Activated CD4-positive, alpha-beta T cell treated with anti-CD3 and anti-CD28 coated beads for 36 hours (primary cell): ENCODE measurements at regions not wholly inside any gene's neighbourhood (a gene's known extent, or its start where the extent isn't known, plus 50 kb on each side); places are given as distances from the start of the nearest gene placed in this dataset.

Experiments
- ATAC-seq: fragments of 200-7000 bp; cut with Tn5 transposase; one replicate; pipeline ENCODE4 v1.10.0; 2021; ENCODE audit warnings: mild to moderate bottlenecking, moderate library complexity
- CTCF ChIA-PET: fragments of 350-600 bp; sonication (Branson Sonifier 250); formaldehyde crosslinking; loops from one replicate; lab custom pipeline; 2021; ENCODE audit warnings: antibody characterized with exemption; lab: Charles Lee
- POLR2A ChIA-PET: fragments of 350-600 bp; sonication (Branson Sonifier 250); formaldehyde crosslinking; loops from one replicate; lab custom pipeline; 2021; ENCODE audit warnings: antibody characterized with exemption, inconsistent platforms; lab: Charles Lee
- DNase-seq: peaks from one replicate; pipeline ENCODE4 v3.0.0-alpha.2; 2020
- H3K27ac Mint-ChIP-seq: one replicate; pipeline ENCODE4 v1.8.0; 2021; ENCODE audit warnings: mixed read lengths
- H3K27me3 Mint-ChIP-seq: one replicate; pipeline ENCODE4 v1.8.0; 2021; ENCODE audit warnings: mixed read lengths
- H3K36me3 Mint-ChIP-seq: one replicate; pipeline ENCODE4 v1.8.0; 2021; ENCODE audit warnings: low read depth, mixed read lengths
- H3K4me1 Mint-ChIP-seq: one replicate; pipeline ENCODE4 v1.8.0; 2021; ENCODE audit warnings: mixed read lengths
- H3K4me3 Mint-ChIP-seq: one replicate; pipeline ENCODE4 v1.8.0; 2021; ENCODE audit warnings: mild to moderate bottlenecking, moderate library complexity, mixed read lengths
- H3K9me3 Mint-ChIP-seq: one replicate; pipeline ENCODE4 v1.8.0; 2021; ENCODE audit warnings: low read depth, mixed read lengths
- intact Hi-C, 2 experiments: fragments of 100-400 bp; cut with DNase I in 1 of 2; cut with micrococcal nuclease in 1 of 2; formaldehyde crosslinking; loops; one replicate each; pipeline versions ENCODE4 v1.14.2 to v1.15.1; 2022 to 2024; cut with DNase I, micrococcal nuclease

GRCh38 chr10:131450216-131450765 lies 138.8 kb upstream of the TCERG1L start:
- peaks cover 3% of the 10 kb centered on the region for H3K4me1 Mint-ChIP-seq
- H3K9me3 Mint-ChIP-seq, result no peaks in the 10 kb centered on the region
- CTCF ChIA-PET, result no interaction called here
- DNase-seq (no peak), ATAC-seq (no peak)
- H3K27me3 Mint-ChIP-seq, result peaks cover 16% of the 10 kb centered on the region
- intact Hi-C loops, result loop anchor here in 1 of 2 experiments (10.0 kb wide), 1 partner anchor 425 kb away; no protein-coding TSS in a partner anchor
- H3K27ac Mint-ChIP-seq, result no peak overlapping the region
- POLR2A ChIA-PET, result no interaction called here
- H3K4me3 Mint-ChIP-seq, result no peak overlapping the region
- no peaks in the 10 kb centered on the region for H3K36me3 Mint-ChIP-seq

DNA sequence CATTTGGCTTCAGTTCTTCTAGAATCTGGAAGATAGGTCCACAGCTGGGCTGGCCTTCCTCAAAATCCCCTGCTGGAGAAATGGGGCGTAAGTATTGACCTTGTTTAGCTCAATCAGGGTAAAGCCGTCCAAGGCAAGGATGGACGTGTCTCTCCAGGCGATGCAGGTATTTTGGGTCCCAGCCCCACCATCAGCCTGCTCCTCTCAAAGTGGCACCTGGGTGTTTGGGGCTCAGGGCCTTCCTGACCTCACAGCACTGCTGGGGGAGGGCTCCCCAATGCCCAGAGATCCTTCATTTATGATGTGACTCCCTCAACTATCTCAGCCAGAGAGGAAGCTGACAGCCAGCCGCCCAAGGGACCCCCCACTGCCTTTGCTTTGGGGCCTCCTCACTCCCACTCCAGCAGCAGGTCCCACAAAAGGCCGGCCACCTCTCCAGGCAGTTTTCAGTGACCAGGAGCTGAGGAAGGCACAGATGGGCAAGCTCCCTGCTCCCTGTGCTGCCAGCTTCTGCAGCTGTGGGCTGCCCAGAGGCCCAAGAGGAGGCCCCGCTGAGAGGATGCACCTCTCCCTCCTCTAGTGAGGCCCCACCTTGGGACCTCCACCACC lies 140.0 kb upstream of the TCERG1L start:
- Mint-ChIP-seq H3K4me1 (peaks cover 3% of the 10 kb centered on the region), H3K27ac (no peak overlapping the region), H3K4me3 (no peak overlapping the region), H3K36me3 (no peaks in the 10 kb centered on the region), H3K9me3 (no peaks in the 10 kb centered on the region), H3K27me3 (peaks cover 16% of the 10 kb centered on the region)
- ChIA-PET CTCF (no interaction called here), POLR2A (no interaction called here)
- intact Hi-C loops, result loop anchor here in 1 of 2 experiments (10.0 kb wide), 1 partner anchor 423 kb away; no protein-coding TSS in a partner anchor
- DNase-seq, result no peak
- ATAC-seq, result no peak

- CTCF ChIA-PET, result no interaction called here
- DNase-seq (peak; percentile 9), ATAC-seq (no peak)
- H3K27me3 Mint-ChIP-seq, result peaks cover 16% of the 10 kb centered on the region
- H3K4me3 Mint-ChIP-seq, result no peak overlapping the region
- no peak overlapping the region for H3K27ac Mint-ChIP-seq
- intact Hi-C loops, result loop anchor here in 1 of 2 experiments (10.0 kb wide), 1 partner anchor 422 kb away; no protein-coding TSS in a partner anchor
- peaks cover 3% of the 10 kb centered on the region for H3K4me1 Mint-ChIP-seq
- H3K36me3 Mint-ChIP-seq, result no peaks in the 10 kb centered on the region
- POLR2A ChIA-PET, result no interaction called here
- no peaks in the 10 kb centered on the region for H3K9me3 Mint-ChIP-seq
Measured at GRCh38 chr10:131452926-131453720, 141.6 kb upstream of the TCERG1L start.

GRCh38 chr10:131453721-131454634 lies 142.5 kb upstream of the TCERG1L start:
- Mint-ChIP-seq H3K27me3 (peaks cover 16% of the 10 kb centered on the region), H3K4me1 (peaks cover 3% of the 10 kb centered on the region), H3K4me3 (peak overlapping the region; percentile 21), H3K27ac (no peak overlapping the region), H3K36me3 (no peaks in the 10 kb centered on the region), H3K9me3 (no peaks in the 10 kb centered on the region)
- ATAC-seq (peak; percentile 72), DNase-seq (peak; percentile 88)
- POLR2A ChIA-PET, result no interaction called here
- CTCF ChIA-PET, result interaction anchor here (1.0 kb wide), 1 partner anchor 172 kb away, joined by 3 read pairs; no protein-coding TSS in a partner anchor
- intact Hi-C loops, result loop anchor here (1.0 to 10.0 kb wide), 4 partner anchors 333 to 421 kb away; no protein-coding TSS in a partner anchor

GRCh38 chr10:131456411-131456810 lies 144.9 kb upstream of the TCERG1L start:
- POLR2A ChIA-PET, result no interaction called here
- no peak overlapping the region for H3K4me3 Mint-ChIP-seq
- H3K27me3 Mint-ChIP-seq, result peaks cover 15% of the 10 kb centered on the region
- H3K27ac Mint-ChIP-seq, result no peak overlapping the region
- CTCF ChIA-PET, result interaction anchor here (1.0 kb wide), 1 partner anchor 9 kb away, joined by 4 read pairs; no protein-coding TSS in a partner anchor
- H3K36me3 Mint-ChIP-seq, result no peaks in the 10 kb centered on the region
- H3K9me3 Mint-ChIP-seq, result no peaks in the 10 kb centered on the region
- intact Hi-C loops, result loop anchor here in 1 of 2 experiments (10.0 kb wide), 1 partner anchor 418 kb away; no protein-coding TSS in a partner anchor
- no peak for DNase-seq
- ATAC-seq, result no peak
- H3K4me1 Mint-ChIP-seq, result peaks cover 3% of the 10 kb centered on the region

DNA sequence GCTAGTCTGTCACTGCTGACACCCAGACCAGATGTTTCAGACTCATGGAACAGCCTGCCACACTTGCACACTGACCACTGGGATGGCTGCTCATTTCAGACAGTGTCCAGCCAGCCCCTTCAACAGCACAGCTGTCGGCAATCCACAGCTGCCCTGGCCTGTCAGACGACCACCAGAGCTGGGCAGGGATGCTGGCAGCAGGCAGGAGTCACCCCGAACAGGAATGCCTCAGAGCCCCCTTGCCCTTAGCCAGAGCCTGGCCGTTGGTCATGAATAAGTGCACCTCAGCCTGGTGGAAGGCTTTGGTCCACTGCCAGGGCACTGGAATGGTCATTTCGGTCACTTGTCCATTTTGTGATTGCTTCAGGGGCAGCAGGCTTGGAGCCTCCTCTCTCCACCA lies 149.6 kb upstream of the TCERG1L start:
- CTCF ChIA-PET, result no interaction called here
- no peaks in the 10 kb centered on the region for H3K9me3 Mint-ChIP-seq

GRCh38 chr10:131464789-131465188 lies 153.3 kb upstream of the TCERG1L start:
- Mint-ChIP-seq H3K36me3 (no peaks in the 10 kb centered on the region), H3K27ac (no peak overlapping the region), H3K9me3 (no peaks in the 10 kb centered on the region), H3K4me1 (no peaks in the 10 kb centered on the region), H3K4me3 (no peak overlapping the region), H3K27me3 (peaks cover 6% of the 10 kb centered on the region)
- CTCF ChIA-PET, result no interaction called here
- ATAC-seq (no peak), DNase-seq (no peak)
- intact Hi-C loops, result no loop called here
- POLR2A ChIA-PET, result no interaction called here

More for the DNA sequence above, 149.6 kb upstream of the TCERG1L start:
- POLR2A ChIA-PET, result no interaction called here
- DNase-seq, result no peak
- no peak for ATAC-seq
- no peak overlapping the region for H3K4me3 Mint-ChIP-seq
- H3K4me1 Mint-ChIP-seq, result no peaks in the 10 kb centered on the region
- H3K36me3 Mint-ChIP-seq, result no peaks in the 10 kb centered on the region
- no peak overlapping the region for H3K27ac Mint-ChIP-seq
- no peaks in the 10 kb centered on the region for H3K27me3 Mint-ChIP-seq
- intact Hi-C loops, result no loop called here

DNA sequence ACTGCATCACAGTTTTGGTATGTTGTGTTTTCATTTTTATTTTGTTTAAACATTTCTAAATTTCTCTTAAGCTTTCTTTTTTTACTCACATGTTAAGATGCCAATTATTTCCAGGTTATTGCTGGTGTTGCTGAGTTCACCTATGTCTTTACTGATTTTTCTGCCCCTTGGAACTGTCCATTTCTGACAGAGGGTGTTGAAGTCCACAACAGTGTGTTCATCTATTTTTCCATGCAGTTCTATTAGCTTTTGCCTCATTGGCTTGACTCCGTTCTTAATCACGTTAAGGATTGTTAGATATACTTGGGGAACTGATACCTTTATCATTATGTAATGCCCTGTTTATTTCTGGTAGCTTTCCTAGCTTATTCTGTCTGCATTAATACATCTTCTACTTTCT lies 158.0 kb upstream of the TCERG1L start:
- intact Hi-C loops, result no loop called here
- Mint-ChIP-seq H3K36me3 (no peaks in the 10 kb centered on the region), H3K27me3 (peaks cover 10% of the 10 kb centered on the region), H3K9me3 (no peaks in the 10 kb centered on the region), H3K4me1 (no peaks in the 10 kb centered on the region), H3K27ac (no peak overlapping the region), H3K4me3 (no peak overlapping the region)
- ChIA-PET POLR2A (no interaction called here), CTCF (no interaction called here)
- ATAC-seq, result no peak
- no peak for DNase-seq

DNA sequence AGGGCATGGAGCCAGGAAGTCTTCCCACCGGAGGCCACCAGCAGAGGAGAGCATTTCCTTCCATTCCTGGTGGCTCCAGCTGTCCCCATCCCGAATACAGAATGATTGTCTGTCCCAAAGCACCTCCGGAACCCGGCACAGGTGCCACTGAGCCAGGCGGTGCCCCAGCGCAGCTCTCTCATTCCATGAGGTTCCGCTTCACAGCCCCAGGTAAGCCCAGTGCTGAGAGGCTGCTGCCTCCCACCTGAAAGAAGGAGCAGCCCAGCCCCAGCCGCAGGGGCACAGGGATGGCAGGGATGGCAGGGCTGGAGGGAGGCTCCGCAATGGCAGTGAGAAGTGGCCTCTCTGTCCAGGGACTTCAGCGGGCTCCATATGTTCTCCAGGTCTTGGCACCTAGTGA lies 162.1 kb upstream of the TCERG1L start:
- Mint-ChIP-seq H3K9me3 (no peaks in the 10 kb centered on the region), H3K4me3 (no peak overlapping the region), H3K27ac (no peak overlapping the region), H3K4me1 (no peaks in the 10 kb centered on the region), H3K27me3 (peaks cover 11% of the 10 kb centered on the region), H3K36me3 (no peaks in the 10 kb centered on the region)
- CTCF ChIA-PET, result no interaction called here
- POLR2A ChIA-PET, result no interaction called here
- ATAC-seq, result no peak
- DNase-seq, result no peak
- intact Hi-C loops, result no loop called here

DNA sequence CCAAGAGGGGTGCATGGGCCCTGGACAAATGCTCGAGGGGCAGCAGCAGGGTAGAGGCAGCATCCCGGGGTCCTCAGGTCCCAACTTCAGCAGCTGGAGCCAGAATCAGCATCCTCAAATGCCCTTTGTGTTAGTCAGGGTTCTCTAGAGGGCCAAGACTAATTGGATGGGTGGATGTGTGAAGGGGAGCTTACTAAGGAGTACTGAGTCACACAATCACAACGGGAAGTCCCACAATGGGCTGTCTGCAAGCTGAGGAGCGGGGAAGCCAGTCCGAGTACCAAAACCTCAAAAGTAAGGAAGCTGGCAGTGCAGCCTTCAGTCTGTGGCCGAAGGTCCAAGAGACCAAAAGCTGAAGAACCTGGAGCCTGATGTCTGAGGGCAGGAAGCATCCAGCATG lies 162.9 kb upstream of the TCERG1L start:
- DNase-seq (no peak), ATAC-seq (no peak)
- intact Hi-C loops, result no loop called here
- H3K4me1 Mint-ChIP-seq, result no peaks in the 10 kb centered on the region
- POLR2A ChIA-PET, result no interaction called here
- peaks cover 11% of the 10 kb centered on the region for H3K27me3 Mint-ChIP-seq
- H3K9me3 Mint-ChIP-seq, result no peaks in the 10 kb centered on the region
- H3K4me3 Mint-ChIP-seq, result no peak overlapping the region
- H3K36me3 Mint-ChIP-seq, result no peaks in the 10 kb centered on the region
- H3K27ac Mint-ChIP-seq, result no peak overlapping the region
- CTCF ChIA-PET, result no interaction called here

- POLR2A ChIA-PET, result no interaction called here
- Mint-ChIP-seq H3K9me3 (no peaks in the 10 kb centered on the region), H3K36me3 (no peaks in the 10 kb centered on the region), H3K27ac (no peak overlapping the region), H3K4me3 (no peak overlapping the region), H3K4me1 (no peaks in the 10 kb centered on the region), H3K27me3 (peaks cover 8% of the 10 kb centered on the region)
- CTCF ChIA-PET, result interaction anchor here (0.7 kb wide), 1 partner anchor 400 kb away, joined by 4 read pairs; no protein-coding TSS in a partner anchor
- DNase-seq (no peak), ATAC-seq (no peak)
- intact Hi-C loops, result no loop called here
Measured at GRCh38 chr10:131475043-131475442, 163.5 kb upstream of the TCERG1L start.
